Stimulated activated CD4-positive, alpha-beta T cell treated with anti-CD3 and anti-CD28 coated beads, Interleukin-15, amount 100 ng/mL, for 48 hours (primary cell): ENCODE measurements at regions not wholly inside any gene's neighbourhood (a gene's known extent, or its start where the extent isn't known, plus 50 kb on each side); places are given as distances from the start of the nearest gene placed in this dataset.
"Not testable (repeated sequence)": the region's sequence is repeated elsewhere in the genome, so short reads cannot be mapped to it uniquely, and the experiment has no call there.

ENCODE experiments used
- DNase-seq, 2 donors: peaks; one replicate each; pipeline ENCODE4 v3.0.0-alpha.2; 2020; ENCODE audit warnings: low read depth in 2 of 2

- DNase-seq = no peak
Observed at GRCh38 chr4:19158107-19158809, 1093.4 kb upstream of the SLIT2 start.

GRCh38 chr4:19156786-19157185 is 1094.9 kb upstream of the SLIT2 start:
- DNase-seq = no peak

GRCh38 chr4:19155568-19155967 is 1096.1 kb upstream of the SLIT2 start:
- DNase-seq = no peak

- DNase-seq = not testable (repeated sequence)
Observed at GRCh38 chr4:19154267-19154666, 1097.4 kb upstream of the SLIT2 start.

- no peak for DNase-seq
Observed at GRCh38 chr4:19152264-19152663, 1099.4 kb upstream of the SLIT2 start.

GRCh38 chr4:19151684-19152083 is 1100.0 kb upstream of the SLIT2 start:
- DNase-seq = no peak

GRCh38 chr4:19146038-19146437 is 1105.7 kb upstream of the SLIT2 start:
- no peak for DNase-seq

- no peak for DNase-seq
Observed at GRCh38 chr4:19135895-19136633, 1114.5 kb upstream of the LCORL start.

- no peak for DNase-seq
Observed at GRCh38 chr4:19134685-19135084, 1113.1 kb upstream of the LCORL start.

- DNase-seq = no peak
Observed at GRCh38 chr4:19133315-19133714, 1111.8 kb upstream of the LCORL start.

GRCh38 chr4:19130866-19131265 is 1109.3 kb upstream of the LCORL start:
- no peak for DNase-seq

- no peak for DNase-seq
Observed at GRCh38 chr4:19128176-19128575, 1106.6 kb upstream of the LCORL start.

GRCh38 chr4:19126903-19127302 is 1105.3 kb upstream of the LCORL start:
- no peak for DNase-seq

GRCh38 chr4:19123681-19124080 is 1102.1 kb upstream of the LCORL start:
- DNase-seq = no peak

- DNase-seq = no peak
Observed at GRCh38 chr4:19119904-19120560, 1098.5 kb upstream of the LCORL start.

GRCh38 chr4:19117022-19117421 is 1095.5 kb upstream of the LCORL start:
- no peak for DNase-seq

GRCh38 chr4:19104176-19104575 is 1082.6 kb upstream of the LCORL start:
- no peak for DNase-seq

- no peak for DNase-seq
Observed at GRCh38 chr4:19095491-19096046, 1074.0 kb upstream of the LCORL start.

- DNase-seq = no peak
Observed at GRCh38 chr4:19093951-19094350, 1072.4 kb upstream of the LCORL start.

GRCh38 chr4:19092797-19093196 is 1071.2 kb upstream of the LCORL start:
- no peak for DNase-seq

- DNase-seq = no peak
Observed at GRCh38 chr4:19074036-19074435, 1052.5 kb upstream of the LCORL start.

GRCh38 chr4:19063662-19064061 is 1042.1 kb upstream of the LCORL start:
- DNase-seq = no peak

GRCh38 chr4:19054916-19055315 is 1033.4 kb upstream of the LCORL start:
- no peak for DNase-seq
